NT2/D1 (cell line): ENCODE measurements at regions not wholly inside any gene's neighbourhood (a gene's known extent, or its start where the extent isn't known, plus 50 kb on each side); places are given as distances from the start of the nearest gene placed in this dataset.

Experiments
- SUZ12 ChIP-seq: IDR thresholded peaks from 2 replicates; pipeline ENCODE4 v1.6.1; 2011; ENCODE audit not compliant: insufficient read length, insufficient read depth; ENCODE audit errors: extremely low read depth
- ZNF274 ChIP-seq: IDR thresholded peaks from 2 replicates; pipeline ENCODE4 v1.6.1; 2011; ENCODE audit warnings: mild to moderate bottlenecking, low read depth, low read length

DNA sequence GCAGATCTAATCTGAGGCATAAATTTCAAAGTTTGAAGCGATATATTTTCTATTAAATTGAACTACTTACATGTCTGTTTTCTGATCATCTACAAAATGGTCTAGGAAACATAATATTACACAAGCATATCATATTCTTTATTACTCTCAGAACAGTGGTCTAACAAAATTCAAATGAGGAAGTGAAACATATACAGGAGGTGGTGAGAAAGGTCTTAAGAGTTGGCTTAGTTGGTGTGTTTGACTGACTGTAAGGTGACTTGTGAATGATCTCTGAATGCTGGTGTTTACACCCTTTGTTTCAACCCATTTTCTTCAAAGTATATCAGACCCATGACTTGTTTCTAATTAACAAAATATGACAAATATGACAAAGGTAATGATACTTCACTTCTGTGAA, 1156.8 kb downstream of the SLC16A7 start:
- TF ChIP-seq SUZ12 (no peak), ZNF274 (no peak)
